B cell (primary cell): ENCODE measurements at regions not wholly inside any gene's neighbourhood (a gene's known extent, or its start where the extent isn't known, plus 50 kb on each side); places are given as distances from the start of the nearest gene placed in this dataset.

Experiments
- ATAC-seq: fragments of 200-7000 bp; cut with Tn5 transposase; one replicate; pipeline ENCODE4 v1.10.0; 2021; ENCODE audit warnings: low read depth, mild to moderate bottlenecking, moderate number of reproducible peaks, moderate library complexity
- CTCF ChIA-PET: fragments of 350-600 bp; sonication (Branson Sonifier 250); formaldehyde crosslinking; loops from one replicate; lab custom pipeline; 2021; ENCODE audit warnings: antibody characterized with exemption, inconsistent platforms; lab: Charles Lee
- POLR2A ChIA-PET: fragments of 350-600 bp; sonication (Branson Sonifier 250); formaldehyde crosslinking; loops from one replicate; lab custom pipeline; 2021; ENCODE audit warnings: antibody characterized with exemption; lab: Charles Lee
- DNase-seq: peaks from one replicate; pipeline ENCODE4 v3.0.0; 2013
- H2AFZ ChIP-seq: 2 replicates; pipeline ENCODE4 v1.6.1; 2012; ENCODE audit warnings: mild to moderate bottlenecking, low read depth, low read length; ENCODE audit not compliant: insufficient read depth, poor library complexity, severe bottlenecking
- H3K27ac ChIP-seq, 2 donors: 1 replicate in 1 of 2; 2 replicates in 1 of 2; pipeline ENCODE4 v1.5.1; 2012 to 2013; ENCODE audit warnings: low read length in 2 of 2, mild to moderate bottlenecking in 2 of 2, moderate library complexity in 1 of 2
- H3K27me3 ChIP-seq, 4 experiments: fragments of 200-600 bp in 1 of 4; sonication (generic) in 1 of 4; replicated peaks in 1 of 4; 1 replicate in 2 of 4; 2 replicates in 2 of 4; pipeline versions ENCODE4 v1.6.1 to v1.7.0; 2013 to 2016; ENCODE audit warnings: low read length in 3 of 4, mild to moderate bottlenecking in 2 of 4, mixed read lengths in 1 of 4, moderate library complexity in 1 of 4; ENCODE audit not compliant: insufficient read depth in 4 of 4, control insufficient read depth in 3 of 4; ENCODE audit errors: control extremely low read depth in 1 of 4
- H3K36me3 ChIP-seq, 2 experiments: replicated peaks in 1 of 2; 1 replicate in 1 of 2; 2 replicates in 1 of 2; pipeline versions ENCODE4 v1.6.1 to v1.7.1; 2013; ENCODE audit warnings: low read length in 1 of 2; ENCODE audit not compliant: insufficient read depth in 2 of 2, control insufficient read depth in 1 of 2; ENCODE audit errors: control extremely low read depth in 1 of 2, extremely low read depth in 1 of 2
- H3K4me1 ChIP-seq, 2 donors: fragments of 200-600 bp in 1 of 2; sonication (generic) in 1 of 2; 1 replicate in 1 of 2; 2 replicates in 1 of 2; pipeline versions ENCODE4 v1.5.1 to v1.6.1; 2013 to 2017; ENCODE audit warnings: low read length in 2 of 2; ENCODE audit not compliant: control insufficient read depth in 2 of 2, insufficient read depth in 2 of 2
- H3K4me2 ChIP-seq: replicated peaks from 2 replicates; pipeline ENCODE3; 2012; ENCODE audit warnings: mild to moderate bottlenecking, low read depth, low read length; ENCODE audit not compliant: poor library complexity, severe bottlenecking
- H3K4me3 ChIP-seq, 5 experiments: fragments of 200-600 bp in 1 of 5; sonication (generic) in 1 of 5; 1 replicate in 3 of 5; 2 replicates in 2 of 5; pipeline versions ENCODE4 v1.5.1 to v1.7.0; 2011 to 2016; ENCODE audit warnings: low read length in 4 of 5, mild to moderate bottlenecking in 4 of 5, low read depth in 2 of 5, control low read depth in 1 of 5, moderate library complexity in 1 of 5; ENCODE audit not compliant: insufficient read depth in 1 of 5; ENCODE audit errors: control extremely low read depth in 1 of 5, extremely low read depth in 1 of 5
- H3K79me2 ChIP-seq: fragments of 200-600 bp; sonication (generic); one replicate; pipeline ENCODE4 v1.6.0; 2016; ENCODE audit warnings: low read length; ENCODE audit not compliant: control insufficient read depth, insufficient read depth
- H3K9ac ChIP-seq: fragments of 200-600 bp; sonication (generic); 2 replicates; pipeline ENCODE4 v1.6.1; 2017; ENCODE audit warnings: mild to moderate bottlenecking, low read length, moderate library complexity
- H3K9me3 ChIP-seq, 3 donors: one replicate each; pipeline versions ENCODE4 v1.6.1 to v1.7.1; 2013; ENCODE audit warnings: low read length in 2 of 3; ENCODE audit not compliant: control insufficient read depth in 2 of 3, insufficient read depth in 1 of 3; ENCODE audit errors: control extremely low read depth in 1 of 3
- H4K20me1 ChIP-seq: 2 replicates; pipeline ENCODE4 v1.6.0; 2012; ENCODE audit warnings: mild to moderate bottlenecking, low read length; ENCODE audit not compliant: insufficient read depth, control insufficient read depth, poor library complexity, severe bottlenecking
- H3K27ac Mint-ChIP-seq: one replicate; pipeline ENCODE4 v1.8.0; 2021; ENCODE audit warnings: mixed read lengths
- H3K27me3 Mint-ChIP-seq: one replicate; pipeline ENCODE4 v1.8.0; 2021; ENCODE audit warnings: mixed read lengths
- H3K4me1 Mint-ChIP-seq: one replicate; pipeline ENCODE4 v1.8.0; 2021; ENCODE audit warnings: mixed read lengths
- H3K4me3 Mint-ChIP-seq: one replicate; pipeline ENCODE4 v1.8.0; 2021; ENCODE audit warnings: mixed read lengths
- H3K9me3 Mint-ChIP-seq: one replicate; pipeline ENCODE4 v1.8.0; 2022; ENCODE audit warnings: mixed read lengths; ENCODE audit not compliant: insufficient read depth
- EZH2 ChIP-seq: IDR thresholded peaks from 2 replicates; pipeline ENCODE4 v1.6.1; 2012; ENCODE audit warnings: borderline replicate concordance, low read depth, mild to moderate bottlenecking, moderate library complexity, low read length; ENCODE audit not compliant: insufficient read depth, poor library complexity, severe bottlenecking
- WGBS: methylation state at CpG from one replicate; pipeline ENCODE4 v1.1.5; 2013; ENCODE audit warnings: missing lambda C conversion rate; ENCODE audit not compliant: insufficient coverage; 5-methylcytosine and 5-hydroxymethylcytosine counted together
- intact Hi-C: fragments of 100-400 bp; cut with micrococcal nuclease; formaldehyde crosslinking; loops from one replicate; pipeline ENCODE4 v1.10.0; 2022
- TF ChIP-seq, protein P1 (sequence below): fragments of 200-600 bp; IDR thresholded peaks from one replicate; pipeline ENCODE4 v1.8.0; 2022; ENCODE audit warnings: antibody characterized with exemption, mild to moderate bottlenecking

DNA sequence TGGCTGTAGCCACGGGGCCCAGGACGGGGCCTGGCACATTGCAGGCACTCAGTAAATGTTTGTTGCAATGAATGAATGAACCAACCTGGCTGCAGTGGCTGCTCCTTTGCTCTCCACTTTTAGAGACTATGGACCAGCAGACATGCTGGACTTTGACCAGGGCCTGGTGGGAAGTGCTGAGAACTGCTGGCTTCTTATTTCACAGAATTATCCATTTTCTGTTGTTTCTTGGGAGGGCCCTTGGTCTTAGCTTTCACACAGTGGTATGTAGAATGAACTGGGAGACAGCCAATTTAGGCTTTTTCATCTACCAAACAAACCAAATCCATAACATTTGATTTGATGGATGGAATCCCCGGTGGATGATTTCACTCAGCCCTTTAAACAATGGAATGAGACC, 78.0 kb upstream of the LHFPL2 start:
- no peak overlapping the region for H3K27ac ChIP-seq
- Mint-ChIP-seq H3K4me3 (peak overlapping the region; percentile 74), H3K27ac (peak overlapping the region; percentile 99), H3K4me1 (peaks cover 68% of the 10 kb centered on the region), H3K27me3 (no peaks in the 10 kb centered on the region), H3K9me3 (no peaks in the 10 kb centered on the region)
- H3K4me3 ChIP-seq, result no peak overlapping the region
- ATAC-seq (no peak), DNase-seq (no peak)
- no CpG with 5 or more reads among the region's 3 CpGs for WGBS
- no peaks in the 10 kb centered on the region for H3K36me3 ChIP-seq
- H3K27me3 ChIP-seq, result no peaks in the 10 kb centered on the region
- no peak overlapping the region for H2AFZ ChIP-seq
- H3K4me2 ChIP-seq, result no peak overlapping the region
- no peaks in the 10 kb centered on the region for H3K79me2 ChIP-seq
- POLR2A ChIA-PET, result no interaction called here
- TF ChIP-seq, protein P1, sequence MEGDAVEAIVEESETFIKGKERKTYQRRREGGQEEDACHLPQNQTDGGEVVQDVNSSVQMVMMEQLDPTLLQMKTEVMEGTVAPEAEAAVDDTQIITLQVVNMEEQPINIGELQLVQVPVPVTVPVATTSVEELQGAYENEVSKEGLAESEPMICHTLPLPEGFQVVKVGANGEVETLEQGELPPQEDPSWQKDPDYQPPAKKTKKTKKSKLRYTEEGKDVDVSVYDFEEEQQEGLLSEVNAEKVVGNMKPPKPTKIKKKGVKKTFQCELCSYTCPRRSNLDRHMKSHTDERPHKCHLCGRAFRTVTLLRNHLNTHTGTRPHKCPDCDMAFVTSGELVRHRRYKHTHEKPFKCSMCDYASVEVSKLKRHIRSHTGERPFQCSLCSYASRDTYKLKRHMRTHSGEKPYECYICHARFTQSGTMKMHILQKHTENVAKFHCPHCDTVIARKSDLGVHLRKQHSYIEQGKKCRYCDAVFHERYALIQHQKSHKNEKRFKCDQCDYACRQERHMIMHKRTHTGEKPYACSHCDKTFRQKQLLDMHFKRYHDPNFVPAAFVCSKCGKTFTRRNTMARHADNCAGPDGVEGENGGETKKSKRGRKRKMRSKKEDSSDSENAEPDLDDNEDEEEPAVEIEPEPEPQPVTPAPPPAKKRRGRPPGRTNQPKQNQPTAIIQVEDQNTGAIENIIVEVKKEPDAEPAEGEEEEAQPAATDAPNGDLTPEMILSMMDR, result no peak
- TF ChIP-seq EZH2, result no peak
- peaks cover 0 to 3% (median 0%) of the 10 kb centered on the region in 3 donors for H3K9me3 ChIP-seq
- peaks cover 61 to 76% of the 10 kb centered on the region in 2 donors for H3K4me1 ChIP-seq
- CTCF ChIA-PET, result interaction anchor here (1.3 kb wide), 1 partner anchor 159 kb away, joined by 4 read pairs; no protein-coding TSS in a partner anchor
- H3K9ac ChIP-seq, result no peak overlapping the region
- intact Hi-C loops, result loop anchor here (10.0 kb wide), 1 partner anchor 258 kb away; the partner anchor contains the start of gene ARSB
- H4K20me1 ChIP-seq, result no peaks in the 10 kb centered on the region

DNA sequence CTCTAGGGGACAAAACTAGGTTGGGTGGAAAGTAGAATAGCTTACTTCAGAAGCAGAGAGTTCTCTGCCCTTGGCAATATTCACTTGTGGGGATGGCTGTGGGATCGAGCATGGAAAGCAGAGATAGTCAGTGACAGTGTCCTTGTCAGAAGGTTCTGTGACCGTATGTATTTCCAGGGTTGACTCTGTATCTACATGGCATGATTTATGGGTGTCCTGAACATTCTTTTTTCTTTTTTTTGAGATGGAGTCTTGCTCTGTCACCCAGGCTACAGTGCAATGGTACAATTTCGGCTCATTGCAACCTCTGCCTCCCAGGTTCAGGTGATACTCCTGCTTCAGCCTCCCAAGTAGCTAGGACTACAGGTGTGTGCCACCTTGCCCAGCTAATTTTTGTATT, 77.4 kb upstream of the LHFPL2 start:
- H3K27me3 ChIP-seq, result no peaks in the 10 kb centered on the region
- TF ChIP-seq EZH2, result no peak
- TF ChIP-seq, protein P1, result no peak
- DNase-seq, result no peak
- peaks cover 72% of the 10 kb centered on the region for H3K4me1 Mint-ChIP-seq
- WGBS, result 96% methylated on average over 3 of the region's 3 CpGs
- POLR2A ChIA-PET, result no interaction called here
- peak overlapping the region; percentile 32 for H3K4me3 Mint-ChIP-seq
- peaks cover 0 to 3% (median 0%) of the 10 kb centered on the region in 3 donors for H3K9me3 ChIP-seq
- intact Hi-C loops, result loop anchor here (10.0 kb wide), 1 partner anchor 259 kb away; the partner anchor contains the start of gene ARSB
- no peak overlapping the region for H3K9ac ChIP-seq
- H3K4me1 ChIP-seq, result peaks cover 66 to 80% of the 10 kb centered on the region in 2 donors
- H4K20me1 ChIP-seq, result no peaks in the 10 kb centered on the region
- no peak overlapping the region for H2AFZ ChIP-seq
- H3K79me2 ChIP-seq, result no peaks in the 10 kb centered on the region
- peak overlapping the region; percentile 71 for H3K27ac Mint-ChIP-seq
- H3K4me2 ChIP-seq, result no peak overlapping the region
- no peaks in the 10 kb centered on the region for H3K9me3 Mint-ChIP-seq
- no peak overlapping the region for H3K27ac ChIP-seq
- no peaks in the 10 kb centered on the region for H3K27me3 Mint-ChIP-seq
- H3K4me3 ChIP-seq, result no peak overlapping the region
- CTCF ChIA-PET, result interaction anchor here (1.3 kb wide), 1 partner anchor 160 kb away, joined by 4 read pairs; no protein-coding TSS in a partner anchor
- no peak for ATAC-seq
- no peaks in the 10 kb centered on the region for H3K36me3 ChIP-seq
